ENCODE measurements at regions not wholly inside any gene's neighbourhood (a gene's known extent, or its start where the extent isn't known, plus 50 kb on each side); places are given as distances from the start of the nearest gene placed in this dataset.

DNA sequence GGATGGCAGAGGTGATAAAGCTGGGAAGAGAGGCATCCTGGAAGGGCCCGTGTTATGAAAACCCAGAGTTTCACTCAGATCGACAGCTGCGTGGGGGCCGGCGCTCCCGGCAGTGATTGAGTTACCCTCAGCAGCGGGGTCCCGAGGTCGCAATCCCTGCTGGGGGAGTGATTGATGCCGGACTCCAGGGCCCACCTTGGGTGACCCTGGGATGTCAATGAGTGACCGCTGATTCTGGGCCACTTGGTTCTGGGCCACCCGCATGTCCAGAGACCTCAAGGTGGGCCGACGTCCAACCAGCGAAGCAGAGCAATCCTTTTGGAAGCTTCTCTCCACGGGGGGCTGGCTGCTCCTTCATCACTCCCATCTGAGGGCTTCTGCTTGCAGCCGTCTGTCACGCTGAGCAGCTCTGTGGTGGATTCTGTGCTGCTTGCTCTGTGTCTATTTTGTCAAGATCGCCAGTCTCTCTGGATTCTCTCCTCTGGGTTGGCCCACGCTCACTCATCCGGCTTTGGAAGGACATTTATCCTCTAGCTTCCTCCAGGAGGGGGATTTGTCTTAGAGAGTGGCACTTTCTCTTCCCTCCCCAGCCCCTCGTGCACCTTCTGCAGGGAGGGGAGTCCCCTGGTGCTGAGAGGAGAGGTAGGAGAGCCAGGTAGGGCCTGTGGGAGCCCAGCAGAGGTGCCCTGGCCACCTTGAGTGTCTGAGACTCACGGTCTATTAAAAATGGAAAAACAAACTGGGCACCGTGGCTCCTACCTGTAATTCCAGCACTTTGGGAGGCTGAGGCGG, 110.9 kb upstream of the C1orf174 start:
- WGBS, 2 experiments: 84 to 87% methylated on average over 24 to 25 of the region's 25 CpGs
- H3K9me3 ChIP-seq (ENCODE audit: control insufficient read depth, low read length): no peaks in the 10 kb centered on the region
- no peak overlapping the region for H3K4me3 ChIP-seq (ENCODE audit: insufficient read depth, low read depth, low read length)
- no peaks in the 10 kb centered on the region for H3K36me3 ChIP-seq (ENCODE audit: control insufficient read depth, insufficient read depth, low read length)
- no peak overlapping the region for H3K27ac ChIP-seq (ENCODE audit: insufficient read depth, low read depth, low read length, poor library complexity, severe bottlenecking)
- H3K27me3 ChIP-seq (ENCODE audit: control insufficient read depth, insufficient read depth, low read length, poor library complexity, severe bottlenecking): no peaks in the 10 kb centered on the region
- peaks cover 7% of the 10 kb centered on the region for H3K4me1 ChIP-seq (ENCODE audit: control insufficient read depth, insufficient read depth, low read length)

DNA sequence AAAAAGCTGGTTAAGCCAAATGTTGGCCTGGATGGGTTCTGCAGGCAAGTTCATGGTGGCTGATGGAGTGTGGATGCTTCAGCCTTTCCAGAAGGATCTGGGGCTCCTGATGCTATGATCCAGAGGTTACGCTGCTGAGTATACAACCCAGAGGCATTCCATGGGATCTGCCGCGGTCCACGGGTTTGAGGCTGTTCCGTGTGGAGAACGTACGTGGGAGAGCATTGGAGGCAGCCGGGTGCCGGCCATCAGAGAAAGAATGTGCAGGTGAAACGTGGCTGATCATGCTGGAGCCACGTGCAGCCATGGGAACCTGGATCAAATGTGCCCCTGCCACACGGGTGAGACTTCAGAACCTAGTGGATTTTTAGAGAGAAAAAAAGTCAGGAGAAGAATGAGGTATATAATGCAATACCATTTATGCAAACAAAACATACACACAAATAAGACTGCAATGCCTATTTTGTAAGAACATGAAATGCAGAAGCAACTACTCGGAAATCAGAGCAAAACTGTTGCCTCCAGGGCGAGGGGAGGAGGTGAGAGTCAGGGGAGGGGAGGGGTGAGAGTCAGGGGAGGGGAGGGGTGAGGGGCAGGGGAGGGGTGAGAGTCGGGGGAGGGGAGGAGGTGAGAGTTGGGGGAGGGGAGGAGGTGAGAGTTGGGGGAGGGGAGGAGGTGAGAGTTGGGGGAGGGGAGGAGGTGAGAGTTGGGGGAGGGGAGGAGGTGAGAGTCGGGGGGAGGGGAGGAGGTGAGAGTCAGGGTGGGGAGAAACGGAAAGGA, 116.5 kb upstream of the C1orf174 start:
- no peaks in the 10 kb centered on the region for H3K27me3 ChIP-seq (ENCODE audit: control insufficient read depth, insufficient read depth, low read length, poor library complexity, severe bottlenecking)
- H3K36me3 ChIP-seq (ENCODE audit: control insufficient read depth, insufficient read depth, low read length): no peaks in the 10 kb centered on the region
- H3K4me3 ChIP-seq (ENCODE audit: insufficient read depth, low read depth, low read length): no peak overlapping the region
- no peaks in the 10 kb centered on the region for H3K4me1 ChIP-seq (ENCODE audit: control insufficient read depth, insufficient read depth, low read length)
- no peaks in the 10 kb centered on the region for H3K9me3 ChIP-seq (ENCODE audit: control insufficient read depth, low read length)
- no peak overlapping the region for H3K27ac ChIP-seq (ENCODE audit: insufficient read depth, low read depth, low read length, poor library complexity, severe bottlenecking)
- WGBS, 2 experiments: 93% methylated on average over 14 of the region's 17 CpGs

DNA sequence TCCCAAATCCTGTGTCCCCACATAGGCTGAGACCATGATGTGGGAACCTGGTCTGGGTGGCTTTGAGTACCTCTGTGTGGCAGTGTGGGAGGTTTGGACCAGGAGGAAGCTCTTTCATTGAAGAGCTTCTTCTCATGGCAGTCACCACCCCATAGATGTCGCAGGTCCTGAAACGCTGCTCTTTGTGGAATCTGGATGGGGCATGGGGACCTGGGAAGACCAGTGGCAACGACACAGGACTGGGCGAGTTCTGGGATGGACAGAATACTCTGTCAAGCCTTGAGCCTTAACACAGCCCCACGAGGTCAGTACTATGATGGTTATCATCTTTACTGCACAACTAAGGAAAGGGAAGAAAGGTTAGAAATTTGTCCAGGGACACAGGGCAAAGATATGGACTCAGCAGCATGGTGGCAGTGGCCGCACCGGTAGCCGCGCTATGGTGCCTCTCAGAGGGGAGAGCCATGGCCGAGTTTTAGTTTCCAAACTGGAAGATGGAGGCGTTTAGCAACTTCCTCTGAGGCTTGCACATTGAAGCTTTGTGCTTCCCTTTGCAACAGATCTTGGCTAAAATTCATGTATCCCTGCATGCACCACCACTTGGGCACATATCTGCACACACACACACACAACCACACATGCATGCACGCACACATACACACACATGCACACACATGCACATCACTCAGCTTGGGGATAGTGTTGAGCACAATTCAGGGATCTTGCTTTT, 117.7 kb upstream of the C1orf174 start:
- Histone ChIP-seq H3K4me3 (ENCODE audit: insufficient read depth, low read depth, low read length) (no peak overlapping the region), H3K27me3 (ENCODE audit: control insufficient read depth, insufficient read depth, low read length, poor library complexity, severe bottlenecking) (no peaks in the 10 kb centered on the region), H3K4me1 (ENCODE audit: control insufficient read depth, insufficient read depth, low read length) (no peaks in the 10 kb centered on the region), H3K36me3 (ENCODE audit: control insufficient read depth, insufficient read depth, low read length) (no peaks in the 10 kb centered on the region), H3K27ac (ENCODE audit: insufficient read depth, low read depth, low read length, poor library complexity, severe bottlenecking) (no peak overlapping the region), H3K9me3 (ENCODE audit: control insufficient read depth, low read length) (no peaks in the 10 kb centered on the region)
- WGBS, 2 experiments: 92 to 93% methylated on average over 12 of the region's 12 CpGs

DNA sequence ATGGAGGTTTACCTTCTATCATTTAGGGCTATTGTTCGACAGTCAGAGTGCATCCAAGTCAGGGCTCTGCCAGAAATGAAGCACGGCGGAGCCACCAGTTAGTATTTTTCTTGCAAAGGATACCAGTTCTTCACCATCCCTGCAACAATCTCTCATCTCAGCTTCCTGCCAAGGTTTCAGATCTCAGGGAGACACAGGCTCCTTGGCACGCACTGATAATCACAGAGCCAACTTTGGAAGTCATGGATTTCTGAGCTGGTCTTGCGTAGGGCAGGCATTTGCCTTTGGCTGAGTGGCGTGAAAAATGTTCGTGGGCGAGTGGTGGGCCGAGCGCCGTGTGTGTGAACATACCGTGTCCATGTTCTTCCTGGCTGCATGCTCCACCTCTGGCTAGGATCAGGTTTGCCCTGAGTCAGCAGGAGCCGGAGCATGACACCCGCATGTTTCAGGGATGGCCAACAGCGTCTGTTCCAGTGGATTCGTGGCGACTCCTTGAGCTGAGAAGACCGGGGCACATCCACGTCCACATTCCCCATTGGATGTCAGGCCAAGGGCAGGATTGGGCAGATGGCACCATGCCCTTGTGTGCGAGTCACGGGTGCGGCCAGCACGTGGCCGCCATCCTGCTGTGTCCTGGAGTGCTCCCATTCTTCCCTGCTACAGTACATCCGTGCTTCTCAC, 118.5 kb upstream of the C1orf174 start:
- Histone ChIP-seq H3K27me3 (ENCODE audit: control insufficient read depth, insufficient read depth, low read length, poor library complexity, severe bottlenecking) (no peaks in the 10 kb centered on the region), H3K9me3 (ENCODE audit: control insufficient read depth, low read length) (no peaks in the 10 kb centered on the region), H3K4me3 (ENCODE audit: insufficient read depth, low read depth, low read length) (no peak overlapping the region), H3K4me1 (ENCODE audit: control insufficient read depth, insufficient read depth, low read length) (no peaks in the 10 kb centered on the region), H3K36me3 (ENCODE audit: control insufficient read depth, insufficient read depth, low read length) (no peaks in the 10 kb centered on the region), H3K27ac (ENCODE audit: insufficient read depth, low read depth, low read length, poor library complexity, severe bottlenecking) (no peak overlapping the region)
- 94% methylated on average over 25 of the region's 25 CpGs for WGBS, 2 experiments

GRCh38 chr1:4019147-4019521, 119.1 kb upstream of the C1orf174 start:
- 89 to 90% methylated on average over 13 of the region's 13 CpGs for WGBS, 2 experiments
- no peaks in the 10 kb centered on the region for H3K9me3 ChIP-seq (ENCODE audit: control insufficient read depth, low read length)
- no peak overlapping the region for H3K4me3 ChIP-seq (ENCODE audit: insufficient read depth, low read depth, low read length)
- H3K36me3 ChIP-seq (ENCODE audit: control insufficient read depth, insufficient read depth, low read length): no peaks in the 10 kb centered on the region
- H3K4me1 ChIP-seq (ENCODE audit: control insufficient read depth, insufficient read depth, low read length): no peaks in the 10 kb centered on the region
- no peak overlapping the region for H3K27ac ChIP-seq (ENCODE audit: insufficient read depth, low read depth, low read length, poor library complexity, severe bottlenecking)
- no peaks in the 10 kb centered on the region for H3K27me3 ChIP-seq (ENCODE audit: control insufficient read depth, insufficient read depth, low read length, poor library complexity, severe bottlenecking)

GRCh38 chr1:4019606-4020331, 119.7 kb upstream of the C1orf174 start:
- no peak overlapping the region for H3K27ac ChIP-seq (ENCODE audit: insufficient read depth, low read depth, low read length, poor library complexity, severe bottlenecking)
- 92 to 94% methylated on average over 15 of the region's 15 CpGs for WGBS, 2 experiments
- no peak overlapping the region for H3K4me3 ChIP-seq (ENCODE audit: insufficient read depth, low read depth, low read length)
- H3K4me1 ChIP-seq (ENCODE audit: control insufficient read depth, insufficient read depth, low read length): no peaks in the 10 kb centered on the region
- no peaks in the 10 kb centered on the region for H3K9me3 ChIP-seq (ENCODE audit: control insufficient read depth, low read length)
- no peaks in the 10 kb centered on the region for H3K27me3 ChIP-seq (ENCODE audit: control insufficient read depth, insufficient read depth, low read length, poor library complexity, severe bottlenecking)
- H3K36me3 ChIP-seq (ENCODE audit: control insufficient read depth, insufficient read depth, low read length): no peaks in the 10 kb centered on the region

GRCh38 chr1:4020449-4020848, 120.4 kb upstream of the C1orf174 start:
- H3K36me3 ChIP-seq (ENCODE audit: control insufficient read depth, insufficient read depth, low read length): no peaks in the 10 kb centered on the region
- H3K9me3 ChIP-seq (ENCODE audit: control insufficient read depth, low read length): no peaks in the 10 kb centered on the region
- H3K4me1 ChIP-seq (ENCODE audit: control insufficient read depth, insufficient read depth, low read length): no peaks in the 10 kb centered on the region
- H3K27ac ChIP-seq (ENCODE audit: insufficient read depth, low read depth, low read length, poor library complexity, severe bottlenecking): no peak overlapping the region
- WGBS, 2 experiments: 93 to 95% methylated on average over 9 of the region's 9 CpGs
- no peaks in the 10 kb centered on the region for H3K27me3 ChIP-seq (ENCODE audit: control insufficient read depth, insufficient read depth, low read length, poor library complexity, severe bottlenecking)
- no peak overlapping the region for H3K4me3 ChIP-seq (ENCODE audit: insufficient read depth, low read depth, low read length)

- WGBS, 2 experiments: 91 to 92% methylated on average over 16 of the region's 16 CpGs
- Histone ChIP-seq H3K4me1 (ENCODE audit: control insufficient read depth, insufficient read depth, low read length) (no peaks in the 10 kb centered on the region), H3K9me3 (ENCODE audit: control insufficient read depth, low read length) (no peaks in the 10 kb centered on the region), H3K4me3 (ENCODE audit: insufficient read depth, low read depth, low read length) (no peak overlapping the region), H3K27me3 (ENCODE audit: control insufficient read depth, insufficient read depth, low read length, poor library complexity, severe bottlenecking) (no peaks in the 10 kb centered on the region), H3K27ac (ENCODE audit: insufficient read depth, low read depth, low read length, poor library complexity, severe bottlenecking) (no peak overlapping the region), H3K36me3 (ENCODE audit: control insufficient read depth, insufficient read depth, low read length) (no peaks in the 10 kb centered on the region)
These were observed 121.3 kb upstream of the C1orf174 start for GRCh38 chr1:4021136-4021973.

GRCh38 chr1:4021974-4022268, 121.8 kb upstream of the C1orf174 start:
- no peaks in the 10 kb centered on the region for H3K4me1 ChIP-seq (ENCODE audit: control insufficient read depth, insufficient read depth, low read length)
- H3K4me3 ChIP-seq (ENCODE audit: insufficient read depth, low read depth, low read length): no peak overlapping the region
- H3K36me3 ChIP-seq (ENCODE audit: control insufficient read depth, insufficient read depth, low read length): no peaks in the 10 kb centered on the region
- no peak overlapping the region for H3K27ac ChIP-seq (ENCODE audit: insufficient read depth, low read depth, low read length, poor library complexity, severe bottlenecking)
- WGBS, 2 experiments: 89 to 97% methylated on average over 3 of the region's 3 CpGs
- no peaks in the 10 kb centered on the region for H3K27me3 ChIP-seq (ENCODE audit: control insufficient read depth, insufficient read depth, low read length, poor library complexity, severe bottlenecking)
- no peaks in the 10 kb centered on the region for H3K9me3 ChIP-seq (ENCODE audit: control insufficient read depth, low read length)
